Keratinocyte (primary cell): ENCODE measurements at regions not wholly inside any gene's neighbourhood (a gene's known extent, or its start where the extent isn't known, plus 50 kb on each side); places are given as distances from the start of the nearest gene placed in this dataset.

ENCODE experiments used
- DNase-seq: peaks from one replicate; pipeline ENCODE4 v3.0.0-alpha.2; 2011; ENCODE audit warnings: low read depth, missing footprints, low spot score
- FAIRE-seq: peaks from 2 replicates; lab custom pipeline; 2011; peaks lifted over from hg19 to GRCh38; lab: Jason Lieb, UNC
- H2AFZ ChIP-seq: 2 replicates; pipeline ENCODE4 v1.6.0; 2012; ENCODE audit warnings: low read length, control low read depth, inconsistent platforms; ENCODE audit not compliant: control insufficient read depth
- H3K27ac ChIP-seq: 2 replicates; pipeline ENCODE4 v1.5.1; 2011; ENCODE audit warnings: low read length; ENCODE audit not compliant: control insufficient read depth, insufficient read depth
- H3K27me3 ChIP-seq: 3 replicates; pipeline ENCODE4 v1.6.0; 2011; ENCODE audit warnings: low read length; ENCODE audit not compliant: control insufficient read depth, insufficient read depth; ENCODE audit errors: extremely low read depth
- H3K36me3 ChIP-seq, 2 experiments: 2 replicates in 1 of 2; 3 replicates in 1 of 2; pipeline ENCODE4 v1.5.1; 2011; ENCODE audit warnings: low read length in 2 of 2, mild to moderate bottlenecking in 1 of 2; ENCODE audit not compliant: control insufficient read depth in 2 of 2, insufficient read depth in 2 of 2; ENCODE audit errors: extremely low read depth in 1 of 2
- H3K4me1 ChIP-seq: 3 replicates; pipeline ENCODE4 v1.5.1; 2011; ENCODE audit warnings: low read length; ENCODE audit not compliant: control insufficient read depth, insufficient read depth; ENCODE audit errors: extremely low read depth
- H3K4me2 ChIP-seq: 3 replicates; pipeline ENCODE4 v1.6.0; 2011; ENCODE audit warnings: low read depth, low read length; ENCODE audit not compliant: control insufficient read depth, insufficient read depth; ENCODE audit errors: extremely low read depth
- H3K4me3 ChIP-seq, 3 experiments: fragments of 200-600 bp in 1 of 3; sonication (generic) in 1 of 3; 2 replicates in 2 of 3; 3 replicates in 1 of 3; pipeline ENCODE4 v1.5.1; 2011 to 2016; ENCODE audit warnings: low read length in 3 of 3, mild to moderate bottlenecking in 3 of 3, control low read depth in 2 of 3, inconsistent platforms in 1 of 3, low read depth in 1 of 3, mixed read lengths in 1 of 3, mixed run types in 1 of 3, moderate library complexity in 1 of 3; ENCODE audit not compliant: control insufficient read depth in 2 of 3, insufficient read depth in 2 of 3; ENCODE audit errors: extremely low read depth in 1 of 3
- H3K79me2 ChIP-seq: 2 replicates; pipeline ENCODE4 v1.6.0; 2012; ENCODE audit warnings: low read length; ENCODE audit not compliant: control insufficient read depth, insufficient read depth
- H3K9ac ChIP-seq: 3 replicates; pipeline ENCODE4 v1.6.0; 2011; ENCODE audit warnings: low read length; ENCODE audit not compliant: control insufficient read depth, insufficient read depth; ENCODE audit errors: extremely low read depth
- H3K9me1 ChIP-seq: 3 replicates; pipeline ENCODE4 v1.6.0; 2011; ENCODE audit warnings: low read length; ENCODE audit not compliant: control insufficient read depth, insufficient read depth; ENCODE audit errors: extremely low read depth
- H3K9me3 ChIP-seq: 2 replicates; pipeline ENCODE4 v1.5.1; 2012; ENCODE audit warnings: low read depth, low read length; ENCODE audit not compliant: control insufficient read depth
- H4K20me1 ChIP-seq: 3 replicates; pipeline ENCODE4 v1.6.0; 2011; ENCODE audit warnings: low read length; ENCODE audit not compliant: control insufficient read depth, insufficient read depth; ENCODE audit errors: extremely low read depth
- CTCF ChIP-seq, 3 experiments: IDR thresholded peaks in 1 of 3; conservative IDR thresholded peaks in 1 of 3; optimal IDR thresholded peaks in 1 of 3; 2 replicates in 2 of 3; 3 replicates in 1 of 3; pipeline versions ENCODE3 to v1.5.1; 2011; ENCODE audit warnings: low read length in 3 of 3, mild to moderate bottlenecking in 3 of 3, moderate library complexity in 2 of 3, control low read depth in 1 of 3, inconsistent platforms in 1 of 3; ENCODE audit not compliant: insufficient read depth in 2 of 3; ENCODE audit errors: extremely low read depth in 1 of 3
- EZH2 ChIP-seq: IDR thresholded peaks from one replicate; pipeline ENCODE4 v1.6.1; 2012; ENCODE audit warnings: inconsistent platforms, mild to moderate bottlenecking, low read length, moderate library complexity
- dilution Hi-C: fragments of 300-500 bp; cut with MboI; formaldehyde crosslinking; loops from one replicate; pipeline ENCODE4 v1.7.0; 2020; ENCODE audit warnings: low sequenced_read_pairs; ENCODE audit not compliant: extremely low pct_ligation_motif_present

DNA sequence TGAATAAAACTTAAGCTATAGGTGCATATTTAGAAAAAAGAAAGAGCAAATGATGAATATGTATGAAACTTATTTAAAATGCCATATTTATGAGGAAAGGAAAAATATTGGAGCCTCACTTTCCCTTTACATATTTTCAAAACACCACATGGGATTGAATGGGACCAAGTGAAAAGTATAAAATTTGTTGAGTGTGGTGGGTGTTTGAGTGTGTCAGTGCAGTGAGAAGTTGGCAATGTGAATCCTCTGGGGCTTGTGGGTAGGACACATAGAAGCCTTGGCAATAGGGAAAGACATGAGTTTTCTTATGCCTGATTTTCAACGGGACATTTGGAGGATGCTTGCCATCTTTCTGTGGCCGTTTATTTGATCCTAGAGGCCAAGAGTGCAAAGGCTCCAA, 502.2 kb upstream of the CELF4 start:
- no peak for TF ChIP-seq CTCF (optimal IDR thresholded peaks at IDR 0.05 in 1 of 3, IDR thresholded peaks at IDR 0.05 in 1 of 3, conservative IDR thresholded peaks at IDR 0.05 in 1 of 3; ENCODE audit: extremely low read depth in 1 of 3, insufficient read depth in 2 of 3, low read length in 3 of 3)
- TF ChIP-seq EZH2: no peak
- no peak for DNase-seq
- Histone ChIP-seq H3K4me3 (no peak overlapping the region), H3K9me1 (no peaks in the 10 kb centered on the region), H3K36me3 (no peaks in the 10 kb centered on the region), H3K27me3 (no peaks in the 10 kb centered on the region), H3K79me2 (no peaks in the 10 kb centered on the region), H2AFZ (no peak overlapping the region), H3K4me2 (no peak overlapping the region), H3K4me1 (no peaks in the 10 kb centered on the region), H3K9ac (no peak overlapping the region), H3K9me3 (no peaks in the 10 kb centered on the region), H3K27ac (no peak overlapping the region), H4K20me1 (no peaks in the 10 kb centered on the region)
- dilution Hi-C loops: no loop called here
- FAIRE-seq: no peak

DNA sequence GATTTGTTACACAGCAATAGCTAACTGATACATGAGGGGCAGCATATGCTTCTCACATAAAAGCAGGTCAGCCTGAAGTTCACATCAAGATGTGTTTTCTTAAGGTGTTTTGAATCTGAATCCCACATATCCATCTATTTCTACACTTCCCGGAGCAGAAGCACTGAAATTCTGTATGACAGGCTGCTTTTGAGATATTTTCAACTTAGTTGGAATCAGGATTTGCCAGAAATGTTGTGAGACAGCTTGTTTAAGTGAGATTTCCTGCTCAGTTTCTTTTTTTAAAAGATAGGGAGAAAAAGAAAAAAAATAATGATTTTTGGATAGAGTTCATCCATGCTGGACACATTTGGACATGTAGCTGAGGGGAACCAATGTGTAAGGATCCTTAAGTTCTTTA, 501.5 kb upstream of the CELF4 start:
- Histone ChIP-seq H3K79me2 (no peaks in the 10 kb centered on the region), H3K27ac (no peak overlapping the region), H3K9me1 (no peaks in the 10 kb centered on the region), H3K4me3 (no peak overlapping the region), H3K4me1 (no peaks in the 10 kb centered on the region), H3K9ac (no peak overlapping the region), H2AFZ (no peak overlapping the region), H3K27me3 (no peaks in the 10 kb centered on the region), H3K9me3 (no peaks in the 10 kb centered on the region), H3K36me3 (no peaks in the 10 kb centered on the region), H4K20me1 (no peaks in the 10 kb centered on the region), H3K4me2 (no peak overlapping the region)
- no peak for FAIRE-seq
- dilution Hi-C loops: no loop called here
- DNase-seq: no peak
- TF ChIP-seq CTCF (optimal IDR thresholded peaks at IDR 0.05 in 1 of 3, IDR thresholded peaks at IDR 0.05 in 1 of 3, conservative IDR thresholded peaks at IDR 0.05 in 1 of 3; ENCODE audit: extremely low read depth in 1 of 3, insufficient read depth in 2 of 3, low read length in 3 of 3): no peak
- no peak for TF ChIP-seq EZH2
